ENCODE measurements at regions not wholly inside any gene's neighbourhood (a gene's known extent, or its start where the extent isn't known, plus 50 kb on each side); places are given as distances from the start of the nearest gene placed in this dataset.

- H3K36me3 ChIP-seq (ENCODE audit: low read depth): no peaks in the 10 kb centered on the region
- TF ChIP-seq, protein P1, sequence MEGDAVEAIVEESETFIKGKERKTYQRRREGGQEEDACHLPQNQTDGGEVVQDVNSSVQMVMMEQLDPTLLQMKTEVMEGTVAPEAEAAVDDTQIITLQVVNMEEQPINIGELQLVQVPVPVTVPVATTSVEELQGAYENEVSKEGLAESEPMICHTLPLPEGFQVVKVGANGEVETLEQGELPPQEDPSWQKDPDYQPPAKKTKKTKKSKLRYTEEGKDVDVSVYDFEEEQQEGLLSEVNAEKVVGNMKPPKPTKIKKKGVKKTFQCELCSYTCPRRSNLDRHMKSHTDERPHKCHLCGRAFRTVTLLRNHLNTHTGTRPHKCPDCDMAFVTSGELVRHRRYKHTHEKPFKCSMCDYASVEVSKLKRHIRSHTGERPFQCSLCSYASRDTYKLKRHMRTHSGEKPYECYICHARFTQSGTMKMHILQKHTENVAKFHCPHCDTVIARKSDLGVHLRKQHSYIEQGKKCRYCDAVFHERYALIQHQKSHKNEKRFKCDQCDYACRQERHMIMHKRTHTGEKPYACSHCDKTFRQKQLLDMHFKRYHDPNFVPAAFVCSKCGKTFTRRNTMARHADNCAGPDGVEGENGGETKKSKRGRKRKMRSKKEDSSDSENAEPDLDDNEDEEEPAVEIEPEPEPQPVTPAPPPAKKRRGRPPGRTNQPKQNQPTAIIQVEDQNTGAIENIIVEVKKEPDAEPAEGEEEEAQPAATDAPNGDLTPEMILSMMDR (IDR thresholded peaks at IDR 0.05; ENCODE audit: poor library complexity, severe bottlenecking): no peak
- no peak overlapping the region for H3K27ac ChIP-seq (ENCODE audit: poor library complexity, severe bottlenecking)
- ATAC-seq (ENCODE audit: low read depth): no peak
- no peak overlapping the region for H3K4me3 ChIP-seq (ENCODE audit: severe bottlenecking)
- H3K4me1 ChIP-seq (ENCODE audit: insufficient read depth, poor library complexity, severe bottlenecking): no peaks in the 10 kb centered on the region
- no peaks in the 10 kb centered on the region for H3K27me3 ChIP-seq (ENCODE audit: insufficient read depth, poor library complexity, severe bottlenecking)
- no peaks in the 10 kb centered on the region for H3K9me3 ChIP-seq (ENCODE audit: severe bottlenecking)
- DNase-seq (ENCODE audit: low spot score): no peak
These were observed 1336.9 kb upstream of the SPRY2 start for GRCh38 chr13:81677857-81678256.

GRCh38 chr13:81676008-81676407, 1335.1 kb upstream of the SPRY2 start:
- DNase-seq (ENCODE audit: low spot score) (no peak), ATAC-seq (ENCODE audit: low read depth) (no peak)
- Histone ChIP-seq H3K4me1 (ENCODE audit: insufficient read depth, poor library complexity, severe bottlenecking) (no peaks in the 10 kb centered on the region), H3K36me3 (ENCODE audit: low read depth) (no peaks in the 10 kb centered on the region), H3K9me3 (ENCODE audit: severe bottlenecking) (no peaks in the 10 kb centered on the region), H3K27me3 (ENCODE audit: insufficient read depth, poor library complexity, severe bottlenecking) (no peaks in the 10 kb centered on the region), H3K4me3 (ENCODE audit: severe bottlenecking) (no peak overlapping the region), H3K27ac (ENCODE audit: poor library complexity, severe bottlenecking) (no peak overlapping the region)
- TF ChIP-seq, protein P1 (IDR thresholded peaks at IDR 0.05; ENCODE audit: poor library complexity, severe bottlenecking): no peak

DNA sequence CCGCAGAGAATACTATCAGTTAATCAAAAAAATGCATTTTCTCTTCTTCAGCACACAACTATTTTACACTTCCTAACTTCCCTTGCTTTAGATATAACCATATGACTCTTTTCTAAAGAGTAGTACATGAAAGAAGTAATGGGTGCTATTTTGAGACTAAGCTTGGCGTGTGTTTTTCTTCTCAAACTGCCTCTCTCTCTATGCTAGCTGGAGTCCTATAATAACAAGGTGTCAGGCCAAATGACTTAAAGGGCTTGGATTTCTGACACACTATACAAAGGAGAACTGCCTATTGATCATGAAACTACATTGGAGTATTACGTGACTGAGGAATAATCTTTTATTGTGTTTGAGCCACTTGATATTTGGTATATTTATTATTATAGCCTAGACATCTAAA, 1330.1 kb upstream of the SPRY2 start:
- no peaks in the 10 kb centered on the region for H3K9me3 ChIP-seq (ENCODE audit: severe bottlenecking)
- DNase-seq (ENCODE audit: low spot score) (no peak), ATAC-seq (ENCODE audit: low read depth) (no peak)
- H3K4me1 ChIP-seq (ENCODE audit: insufficient read depth, poor library complexity, severe bottlenecking): no peaks in the 10 kb centered on the region
- H3K27ac ChIP-seq (ENCODE audit: poor library complexity, severe bottlenecking): no peak overlapping the region
- no peaks in the 10 kb centered on the region for H3K27me3 ChIP-seq (ENCODE audit: insufficient read depth, poor library complexity, severe bottlenecking)
- H3K36me3 ChIP-seq (ENCODE audit: low read depth): no peaks in the 10 kb centered on the region
- TF ChIP-seq, protein P1 (IDR thresholded peaks at IDR 0.05; ENCODE audit: poor library complexity, severe bottlenecking): no peak
- H3K4me3 ChIP-seq (ENCODE audit: severe bottlenecking): no peak overlapping the region

- Histone ChIP-seq H3K36me3 (ENCODE audit: low read depth) (no peaks in the 10 kb centered on the region), H3K4me3 (ENCODE audit: severe bottlenecking) (no peak overlapping the region), H3K27me3 (ENCODE audit: insufficient read depth, poor library complexity, severe bottlenecking) (no peaks in the 10 kb centered on the region), H3K27ac (ENCODE audit: poor library complexity, severe bottlenecking) (no peak overlapping the region), H3K4me1 (ENCODE audit: insufficient read depth, poor library complexity, severe bottlenecking) (no peaks in the 10 kb centered on the region), H3K9me3 (ENCODE audit: severe bottlenecking) (no peaks in the 10 kb centered on the region)
- TF ChIP-seq, protein P1 (IDR thresholded peaks at IDR 0.05; ENCODE audit: poor library complexity, severe bottlenecking): no peak
- no peak for ATAC-seq (ENCODE audit: low read depth)
- no peak for DNase-seq (ENCODE audit: low spot score)
These were observed 1329.1 kb upstream of the SPRY2 start for GRCh38 chr13:81670048-81670447.

GRCh38 chr13:81664872-81665271, 1323.9 kb upstream of the SPRY2 start:
- TF ChIP-seq, protein P1 (IDR thresholded peaks at IDR 0.05; ENCODE audit: poor library complexity, severe bottlenecking): no peak
- no peak overlapping the region for H3K4me3 ChIP-seq (ENCODE audit: severe bottlenecking)
- ATAC-seq (ENCODE audit: low read depth) (no peak), DNase-seq (ENCODE audit: low spot score) (no peak)
- H3K27ac ChIP-seq (ENCODE audit: poor library complexity, severe bottlenecking): no peak overlapping the region
- no peaks in the 10 kb centered on the region for H3K27me3 ChIP-seq (ENCODE audit: insufficient read depth, poor library complexity, severe bottlenecking)
- H3K36me3 ChIP-seq (ENCODE audit: low read depth): no peaks in the 10 kb centered on the region
- H3K4me1 ChIP-seq (ENCODE audit: insufficient read depth, poor library complexity, severe bottlenecking): no peaks in the 10 kb centered on the region
- H3K9me3 ChIP-seq (ENCODE audit: severe bottlenecking): no peaks in the 10 kb centered on the region
